GM10266 (cell line): ENCODE measurements at regions not wholly inside any gene's neighbourhood (a gene's known extent, or its start where the extent isn't known, plus 50 kb on each side); places are given as distances from the start of the nearest gene placed in this dataset.

Experiments used
- DNase-seq: peaks from one replicate; pipeline ENCODE4 v3.0.0; 2012; ENCODE audit errors: extremely low spot score
- TF ChIP-seq, protein P1 (sequence below): IDR thresholded peaks from 2 replicates; pipeline ENCODE4 v1.5.1; 2012; ENCODE audit warnings: mild to moderate bottlenecking, low read depth; ENCODE audit not compliant: control insufficient read depth, insufficient read depth; ENCODE audit errors: missing control alignments

- no peak for DNase-seq
- TF ChIP-seq, protein P1, sequence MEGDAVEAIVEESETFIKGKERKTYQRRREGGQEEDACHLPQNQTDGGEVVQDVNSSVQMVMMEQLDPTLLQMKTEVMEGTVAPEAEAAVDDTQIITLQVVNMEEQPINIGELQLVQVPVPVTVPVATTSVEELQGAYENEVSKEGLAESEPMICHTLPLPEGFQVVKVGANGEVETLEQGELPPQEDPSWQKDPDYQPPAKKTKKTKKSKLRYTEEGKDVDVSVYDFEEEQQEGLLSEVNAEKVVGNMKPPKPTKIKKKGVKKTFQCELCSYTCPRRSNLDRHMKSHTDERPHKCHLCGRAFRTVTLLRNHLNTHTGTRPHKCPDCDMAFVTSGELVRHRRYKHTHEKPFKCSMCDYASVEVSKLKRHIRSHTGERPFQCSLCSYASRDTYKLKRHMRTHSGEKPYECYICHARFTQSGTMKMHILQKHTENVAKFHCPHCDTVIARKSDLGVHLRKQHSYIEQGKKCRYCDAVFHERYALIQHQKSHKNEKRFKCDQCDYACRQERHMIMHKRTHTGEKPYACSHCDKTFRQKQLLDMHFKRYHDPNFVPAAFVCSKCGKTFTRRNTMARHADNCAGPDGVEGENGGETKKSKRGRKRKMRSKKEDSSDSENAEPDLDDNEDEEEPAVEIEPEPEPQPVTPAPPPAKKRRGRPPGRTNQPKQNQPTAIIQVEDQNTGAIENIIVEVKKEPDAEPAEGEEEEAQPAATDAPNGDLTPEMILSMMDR = no peak
These were observed 86.7 kb upstream of the IPO5 start for GRCh38 chr13:97866751-97867150.

DNA sequence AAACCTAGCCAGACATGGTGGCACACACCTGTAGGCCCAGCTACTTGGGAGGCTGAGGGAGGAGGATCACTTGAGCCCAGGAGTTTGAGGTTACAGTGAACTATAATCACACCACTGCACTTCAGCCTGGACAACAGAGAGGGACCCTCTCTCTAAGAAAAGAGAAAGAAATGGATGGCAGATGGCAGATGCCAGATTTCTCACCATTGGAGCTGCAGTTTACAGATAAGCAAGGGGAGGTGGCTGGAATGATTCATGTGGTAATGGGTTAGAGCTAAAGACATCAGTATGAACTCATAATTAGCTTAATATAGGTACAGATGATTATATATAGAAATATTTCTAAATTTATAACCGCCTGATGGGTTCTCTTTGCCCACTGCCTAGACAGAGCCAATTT lies 80.1 kb upstream of the IPO5 start:
- DNase-seq = no peak
- TF ChIP-seq, protein P1 = no peak

DNA sequence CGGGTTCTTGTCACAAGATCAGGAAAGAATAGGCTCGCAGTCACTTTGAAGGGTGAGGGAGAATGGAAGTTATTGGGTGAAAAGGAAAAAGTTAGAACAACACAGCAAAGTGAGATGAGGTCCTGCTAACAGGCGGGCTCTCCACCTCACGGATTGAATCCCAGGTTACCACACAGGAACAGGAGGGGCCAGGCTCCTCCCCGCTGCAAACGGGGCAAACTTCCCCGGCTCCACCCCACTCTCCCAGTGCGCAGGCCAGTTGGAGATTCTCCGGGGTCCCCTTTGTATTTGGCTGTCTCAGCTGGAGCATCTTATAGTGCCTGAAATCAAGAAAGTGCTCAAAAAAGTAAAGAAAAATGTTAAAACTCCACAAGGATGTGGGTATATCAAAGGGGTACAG lies 78.3 kb upstream of the IPO5 start:
- TF ChIP-seq, protein P1 = no peak
- no peak for DNase-seq

- no peak for DNase-seq
- TF ChIP-seq, protein P1 = no peak
These were observed 77.6 kb upstream of the IPO5 start for GRCh38 chr13:97875911-97876310.

GRCh38 chr13:97878431-97879375 lies 74.8 kb upstream of the IPO5 start:
- no peak for DNase-seq
- TF ChIP-seq, protein P1 = no peak

DNA sequence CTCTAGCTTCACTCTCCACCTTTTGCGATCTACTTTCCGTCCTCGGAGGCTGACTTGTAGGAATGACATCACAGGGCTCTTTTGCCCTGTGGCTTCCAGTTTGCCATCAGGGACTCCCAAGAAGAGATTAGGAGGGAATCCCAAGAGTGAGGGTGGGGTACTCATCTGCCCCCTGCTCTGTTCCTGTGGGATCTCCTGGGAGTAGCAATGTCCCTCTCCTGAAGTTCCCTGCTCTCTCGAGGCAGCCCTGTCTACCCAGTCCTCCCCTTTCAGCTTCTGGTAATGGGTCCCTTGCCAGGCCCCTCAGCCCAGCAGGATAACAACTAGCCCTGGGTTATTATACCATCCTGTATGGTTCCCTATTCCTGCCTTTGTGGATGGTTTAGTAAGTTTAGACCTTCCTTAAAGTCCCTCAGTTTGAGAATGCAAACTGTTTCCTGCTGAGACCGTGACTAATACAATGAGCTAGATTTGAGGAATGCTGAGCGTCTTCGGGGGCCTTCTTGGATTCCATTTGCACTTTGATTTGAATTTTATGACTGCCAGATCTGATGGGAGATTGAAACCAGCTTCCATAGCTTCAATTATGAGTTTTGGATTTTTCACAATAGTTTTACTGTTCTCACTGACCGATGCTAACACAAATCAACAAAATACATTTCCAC lies 73.7 kb upstream of the IPO5 start:
- DNase-seq = no peak
- TF ChIP-seq, protein P1 = no peak

GRCh38 chr13:97880311-97880675 lies 73.2 kb upstream of the IPO5 start:
- TF ChIP-seq, protein P1 = no peak
- no peak for DNase-seq
